ENCODE measurements at regions not wholly inside any gene's neighbourhood (a gene's known extent, or its start where the extent isn't known, plus 50 kb on each side); places are given as distances from the start of the nearest gene placed in this dataset.
A peak's percentile ranks its signal among the peaks of the same experiment; 100 is the strongest.

DNA sequence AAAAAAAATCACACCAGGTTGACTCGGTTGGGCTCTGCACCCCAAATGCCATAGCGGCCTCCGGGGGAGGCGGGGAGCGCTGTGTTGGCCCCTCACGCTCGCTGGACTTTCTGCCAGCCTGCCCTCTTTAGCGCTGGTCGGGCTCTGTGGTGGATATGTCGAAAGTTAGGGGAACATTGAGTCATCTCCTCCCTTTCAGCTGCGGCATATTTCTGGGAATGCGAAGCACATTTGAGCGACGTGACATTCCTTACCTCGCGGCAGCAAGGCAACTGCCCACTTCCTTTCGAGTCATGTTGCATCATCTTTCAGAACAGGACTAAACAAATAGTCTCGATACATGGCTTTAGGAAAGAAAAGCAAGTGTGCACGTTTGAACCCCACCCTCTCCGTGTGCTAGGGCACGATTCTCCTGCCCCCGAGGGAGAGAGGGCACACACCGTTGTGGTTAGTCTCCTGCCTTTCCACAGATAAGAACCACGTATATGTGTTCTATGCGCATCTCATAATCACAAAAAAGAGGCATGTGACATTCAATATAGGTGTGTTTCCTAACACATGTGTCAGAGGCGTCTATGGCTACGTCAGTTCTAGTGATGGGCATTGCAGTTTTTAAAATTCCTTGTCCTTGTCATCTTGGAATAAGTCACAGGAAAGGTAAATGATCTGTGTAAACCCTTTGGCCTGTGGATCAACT lies 105.9 kb upstream of the SLC45A1 start:
- TF ChIP-seq EZH2 (IDR thresholded peaks at IDR 0.05; ENCODE audit: low read depth), result no peak
- TF ChIP-seq, protein P1, sequence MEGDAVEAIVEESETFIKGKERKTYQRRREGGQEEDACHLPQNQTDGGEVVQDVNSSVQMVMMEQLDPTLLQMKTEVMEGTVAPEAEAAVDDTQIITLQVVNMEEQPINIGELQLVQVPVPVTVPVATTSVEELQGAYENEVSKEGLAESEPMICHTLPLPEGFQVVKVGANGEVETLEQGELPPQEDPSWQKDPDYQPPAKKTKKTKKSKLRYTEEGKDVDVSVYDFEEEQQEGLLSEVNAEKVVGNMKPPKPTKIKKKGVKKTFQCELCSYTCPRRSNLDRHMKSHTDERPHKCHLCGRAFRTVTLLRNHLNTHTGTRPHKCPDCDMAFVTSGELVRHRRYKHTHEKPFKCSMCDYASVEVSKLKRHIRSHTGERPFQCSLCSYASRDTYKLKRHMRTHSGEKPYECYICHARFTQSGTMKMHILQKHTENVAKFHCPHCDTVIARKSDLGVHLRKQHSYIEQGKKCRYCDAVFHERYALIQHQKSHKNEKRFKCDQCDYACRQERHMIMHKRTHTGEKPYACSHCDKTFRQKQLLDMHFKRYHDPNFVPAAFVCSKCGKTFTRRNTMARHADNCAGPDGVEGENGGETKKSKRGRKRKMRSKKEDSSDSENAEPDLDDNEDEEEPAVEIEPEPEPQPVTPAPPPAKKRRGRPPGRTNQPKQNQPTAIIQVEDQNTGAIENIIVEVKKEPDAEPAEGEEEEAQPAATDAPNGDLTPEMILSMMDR (conservative IDR thresholded peaks at IDR 0.05), result no peak
- Histone ChIP-seq H2AFZ (no peak overlapping the region), H3K79me2 (ENCODE audit: low read depth) (0 out of 2 replicates have a peak, but pooled peaks cover 7% of the 10 kb centered on the region), H3K27me3 (ENCODE audit: insufficient read depth, low read depth) (no peaks in the 10 kb centered on the region), H3K9me3 (ENCODE audit: insufficient read depth, low read depth) (no peaks in the 10 kb centered on the region), H3K4me1 (replicated peaks; ENCODE audit: insufficient read depth) (peaks cover 51% of the 10 kb centered on the region), H3K36me3 (ENCODE audit: low read depth) (no peaks in the 10 kb centered on the region), H3K9me2 (ENCODE audit: insufficient read depth) (no peaks in the 10 kb centered on the region), H3K27ac (peak overlapping the region; percentile 99), H4K20me1 (ENCODE audit: insufficient read depth) (no peaks in the 10 kb centered on the region), H3K4me2 (peak overlapping the region; percentile 69), H3K4me3 (peak overlapping the region; percentile 38; the same call in 1 of the 2 replicates), H3F3A (ENCODE audit: insufficient read depth, low read depth) (peaks cover 29% of the 10 kb centered on the region)
- TSS peak; percentile 19 for BruUV-seq (replicated peaks)
- ChIA-PET POLR2A (ENCODE audit: unreplicated experiment) (interaction anchor here (0.6 to 0.8 kb wide), 4 partner anchors 15 to 193 kb away, joined by 3 to 44 read pairs (median 6); no protein-coding TSS in a partner anchor), CTCF (interaction anchor here (0.6 to 0.9 kb wide), 5 partner anchors 12 to 255 kb away, joined by 3 to 6 read pairs (median 3); no protein-coding TSS in a partner anchor)
- peak; percentile 84 to 95 for DNase-seq
- intact Hi-C loops (cut with micrococcal nuclease; ENCODE audit: unreplicated experiment), result loop anchor here (2.0 kb wide), 1 partner anchor 47 kb away; no protein-coding TSS in a partner anchor

DNA sequence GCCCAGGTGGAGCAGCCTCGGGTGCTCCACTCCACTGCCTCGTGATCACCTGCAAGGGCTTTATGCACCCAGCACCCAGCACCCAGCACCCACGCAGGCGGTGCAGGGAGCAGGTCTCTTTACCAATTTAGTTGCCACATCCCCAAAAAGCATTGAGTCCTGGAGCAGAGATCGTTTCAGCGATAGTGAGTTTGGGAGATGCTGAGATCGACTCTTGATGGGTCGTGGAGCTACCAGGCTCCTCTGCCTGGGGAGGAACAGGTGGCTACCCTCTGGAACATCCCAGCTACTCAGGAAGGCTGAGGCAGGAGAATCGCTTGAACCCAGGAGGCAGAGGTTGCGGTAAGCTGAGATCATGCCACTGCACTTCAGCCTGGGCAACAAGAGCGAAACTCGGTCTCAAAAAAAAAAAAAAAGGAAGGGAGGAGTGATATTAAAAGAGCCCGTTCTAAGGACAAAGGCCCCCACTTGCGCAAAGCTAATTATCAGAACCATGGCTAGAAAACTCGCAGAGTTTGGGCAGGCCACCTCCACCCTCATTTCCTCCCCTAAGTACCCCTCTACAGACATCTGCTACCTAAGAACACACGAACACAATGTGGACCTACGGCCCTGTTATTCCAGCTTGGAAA lies 106.5 kb upstream of the SLC45A1 start:
- Histone ChIP-seq H3K4me3 (peak overlapping the region; percentile 38; the same call in 1 of the 2 replicates), H3K27ac (peak overlapping the region; percentile 99), H4K20me1 (ENCODE audit: insufficient read depth) (no peaks in the 10 kb centered on the region), H2AFZ (no peak overlapping the region), H3K27me3 (ENCODE audit: insufficient read depth, low read depth) (no peaks in the 10 kb centered on the region), H3K36me3 (ENCODE audit: low read depth) (no peaks in the 10 kb centered on the region), H3K4me1 (replicated peaks; ENCODE audit: insufficient read depth) (peaks cover 56% of the 10 kb centered on the region), H3F3A (ENCODE audit: insufficient read depth, low read depth) (peaks cover 34% of the 10 kb centered on the region), H3K9me2 (ENCODE audit: insufficient read depth) (no peaks in the 10 kb centered on the region), H3K79me2 (ENCODE audit: low read depth) (peaks cover 7% of the 10 kb centered on the region; the same call in 1 of the 2 replicates), H3K9me3 (ENCODE audit: insufficient read depth, low read depth) (no peaks in the 10 kb centered on the region), H3K4me2 (peak overlapping the region; percentile 69)
- POLR2A ChIA-PET (ENCODE audit: unreplicated experiment), result interaction anchor here (0.5 to 1.2 kb wide), 7 partner anchors 10 to 194 kb away, joined by 3 to 22 read pairs (median 6); no protein-coding TSS in a partner anchor
- intact Hi-C loops (cut with micrococcal nuclease; ENCODE audit: unreplicated experiment), result no loop called here
- CTCF ChIA-PET, result interaction anchor here (0.6 to 0.9 kb wide), 6 partner anchors 11 to 255 kb away, joined by 3 to 13 read pairs (median 3); no protein-coding TSS in a partner anchor
- no peak for DNase-seq
- TSS peak; percentile 91 for BruUV-seq (replicated peaks)
- TF ChIP-seq, protein P1 (conservative IDR thresholded peaks at IDR 0.05), result no peak
- TF ChIP-seq EZH2 (IDR thresholded peaks at IDR 0.05; ENCODE audit: low read depth), result no peak

DNA sequence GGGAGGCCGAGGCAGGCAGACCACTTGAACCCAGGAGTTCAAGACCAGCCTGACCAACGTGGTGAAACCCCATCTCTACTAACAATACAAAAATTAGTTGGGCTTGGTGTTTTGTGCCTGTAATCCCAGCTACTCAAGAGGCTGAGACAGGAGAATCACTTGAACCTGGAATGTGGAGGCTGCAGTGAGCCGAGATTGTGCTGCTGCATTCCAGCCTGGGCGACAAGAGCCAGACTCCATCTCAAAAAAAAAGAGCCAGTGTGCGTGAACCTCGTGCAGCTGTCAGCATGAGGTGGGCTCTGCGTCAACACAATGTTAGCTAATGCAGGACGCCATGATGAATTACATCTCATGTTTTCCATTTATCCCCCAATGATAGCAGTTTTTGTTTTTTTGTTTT lies 110.7 kb upstream of the SLC45A1 start:
- POLR2A ChIA-PET (ENCODE audit: unreplicated experiment), result no interaction called here

More for the DNA sequence above, 110.7 kb upstream of the SLC45A1 start:
- CTCF ChIA-PET, result no interaction called here
- H3K27me3 ChIP-seq (ENCODE audit: insufficient read depth, low read depth), result no peaks in the 10 kb centered on the region
- peaks cover 63% of the 10 kb centered on the region for H3F3A ChIP-seq (ENCODE audit: insufficient read depth, low read depth)
- intact Hi-C loops (cut with micrococcal nuclease; ENCODE audit: unreplicated experiment), result no loop called here
- no TSS peak for BruUV-seq (replicated peaks)
- H3K4me3 ChIP-seq, result no peak overlapping the region
- no peak for DNase-seq
- H3K4me2 ChIP-seq, result no peak overlapping the region
- H3K9me3 ChIP-seq (ENCODE audit: insufficient read depth, low read depth), result no peaks in the 10 kb centered on the region
- no peak overlapping the region for H2AFZ ChIP-seq
- peaks cover 75% of the 10 kb centered on the region for H3K4me1 ChIP-seq (replicated peaks; ENCODE audit: insufficient read depth)
- peak overlapping the region; percentile 100; the same call in 1 of the 2 replicates for H3K27ac ChIP-seq
- H3K9me2 ChIP-seq (ENCODE audit: insufficient read depth), result no peaks in the 10 kb centered on the region
- H3K36me3 ChIP-seq (ENCODE audit: low read depth), result no peaks in the 10 kb centered on the region
- TF ChIP-seq, protein P1 (conservative IDR thresholded peaks at IDR 0.05), result no peak
- no peak for TF ChIP-seq EZH2 (IDR thresholded peaks at IDR 0.05; ENCODE audit: low read depth)
- H4K20me1 ChIP-seq (ENCODE audit: insufficient read depth), result no peaks in the 10 kb centered on the region
- H3K79me2 ChIP-seq (ENCODE audit: low read depth), result peaks cover 22% of the 10 kb centered on the region

All from PC-9 (cell line).